ENCODE measurements at regions not wholly inside any gene's neighbourhood (a gene's known extent, or its start where the extent isn't known, plus 50 kb on each side); places are given as distances from the start of the nearest gene placed in this dataset.

- no peaks in the 10 kb centered on the region for H3K9me3 ChIP-seq (ENCODE audit: control insufficient read depth in 1 of 2, insufficient read depth in 1 of 2, low read depth in 1 of 2, low read length in 2 of 2)
- H3K79me2 ChIP-seq (ENCODE audit: insufficient read depth, low read length) = no peaks in the 10 kb centered on the region
- no peaks in the 10 kb centered on the region for H3K27me3 ChIP-seq (ENCODE audit: insufficient read depth, low read length)
- H3K4me1 ChIP-seq (ENCODE audit: control insufficient read depth in 1 of 2, insufficient read depth in 2 of 2, low read length in 2 of 2) = no peaks in the 10 kb centered on the region
- ChIA-PET CTCF (no interaction called here), RAD21 (ENCODE audit: low non-redundant PET in 1 of 2, low total read pairs in 2 of 2, uncharacterized antibody in 2 of 2, unreplicated experiment in 2 of 2) (no interaction called here), POLR2A (no interaction called here)
- H3K27ac ChIP-seq (ENCODE audit: low read depth, low read length) = no peak overlapping the region
- DNase-seq (ENCODE audit: low read depth, low spot score) (no peak), ATAC-seq (no peak)
- intact Hi-C loops (cut with micrococcal nuclease) = no loop called here
- H4K20me1 ChIP-seq (ENCODE audit: insufficient read depth) = no peaks in the 10 kb centered on the region
- no peak overlapping the region for H3K4me3 ChIP-seq (replicated peaks in 1 of 2; ENCODE audit: low read depth in 1 of 2, low read length in 2 of 2)
- no peaks in the 10 kb centered on the region for H3K36me3 ChIP-seq (ENCODE audit: control insufficient read depth in 1 of 2, insufficient read depth in 2 of 2, low read length in 2 of 2)
- no peak overlapping the region for H3K9ac ChIP-seq (ENCODE audit: low read length)
- BruUV-seq (replicated peaks) = no TSS peak
- no peak overlapping the region for H3K4me2 ChIP-seq (ENCODE audit: low read length)
- no peak for TF ChIP-seq SRF (IDR thresholded peaks at IDR 0.05; ENCODE audit: low read depth)
- no peak for TF ChIP-seq EGR1 (IDR thresholded peaks at IDR 0.05; ENCODE audit: low read depth)
- no peak for TF ChIP-seq CBX3 (IDR thresholded peaks at IDR 0.05; ENCODE audit: low read depth)
- TF ChIP-seq CEBPB (IDR thresholded peaks at IDR 0.05; ENCODE audit: low read depth) = no peak
- no peak for TF ChIP-seq SP1 (IDR thresholded peaks at IDR 0.05; ENCODE audit: low read depth)
- no peak for TF ChIP-seq POLR2AphosphoS5 (IDR thresholded peaks at IDR 0.05; ENCODE audit: low read depth, low read length)
- no peak for TF ChIP-seq ZBTB33 (IDR thresholded peaks at IDR 0.05; ENCODE audit: extremely low read depth, insufficient replicate concordance, low read length)
- no peak for TF ChIP-seq MAX (IDR thresholded peaks at IDR 0.05)
- no peak for TF ChIP-seq EZH2 (IDR thresholded peaks at IDR 0.05)
- TF ChIP-seq ELF1 (IDR thresholded peaks at IDR 0.05; ENCODE audit: borderline replicate concordance, low read depth) = no peak
- TF ChIP-seq RAD21 (IDR thresholded peaks at IDR 0.05; ENCODE audit: low read depth) = no peak
- no peaks in the 10 kb centered on the region for H3K9me2 ChIP-seq (ENCODE audit: insufficient read depth)
- H2AFZ ChIP-seq (ENCODE audit: low read depth, low read length, poor library complexity, severe bottlenecking) = no peak overlapping the region
These were observed 2806.7 kb downstream of the PCDH9 start for GRCh38 chr13:64423467-64423866.

Measured in HCT116 (cell line).